ENCODE measurements at regions not wholly inside any gene's neighbourhood (a gene's known extent, or its start where the extent isn't known, plus 50 kb on each side); places are given as distances from the start of the nearest gene placed in this dataset.

GRCh38 chr12:67818459-67818903 lies 169.9 kb downstream of the DYRK2 start:
- no peaks in the 10 kb centered on the region for H3K9me3 ChIP-seq
- no peaks in the 10 kb centered on the region for H3K36me3 ChIP-seq
- H3K4me3 ChIP-seq, result no peak overlapping the region
- no peak overlapping the region for H3K27ac ChIP-seq
- TF ChIP-seq CTCF (IDR thresholded peaks at IDR 0.05), result no peak
- no peak for TF ChIP-seq EP300 (IDR thresholded peaks at IDR 0.05)
- no peak for ATAC-seq
- H3K27me3 ChIP-seq, result no peaks in the 10 kb centered on the region
- peaks cover 0 to 15% (median 0%) of the 10 kb centered on the region in 3 donors for H3K4me1 ChIP-seq
- 67 to 71% methylated on average over 1 of the region's 2 CpGs for WGBS, 2 donors (ENCODE audit: low coverage in 1 of 2)

- WGBS, 2 donors (ENCODE audit: low coverage in 1 of 2), result 31 to 36% methylated on average over 2 of the region's 2 CpGs
These were observed 169.3 kb upstream of the IFNG-AS1 start for GRCh38 chr12:67819902-67820301.

GRCh38 chr12:67820694-67821093 lies 168.6 kb upstream of the IFNG-AS1 start:
- H3K27ac ChIP-seq, result peak overlapping the region in 3 of 4 donors; percentile 61 to 68 (median 62)
- no peak overlapping the region for H3K4me3 ChIP-seq
- ATAC-seq, result no peak
- TF ChIP-seq POLR2A (IDR thresholded peaks at IDR 0.05) (no peak), CTCF (IDR thresholded peaks at IDR 0.05) (no peak), POLR2AphosphoS5 (IDR thresholded peaks at IDR 0.05) (no peak)
- H3K9me3 ChIP-seq, result no peaks in the 10 kb centered on the region
- WGBS, 2 donors (ENCODE audit: low coverage in 1 of 2), result 41 to 44% methylated on average over 6 to 7 of the region's 7 CpGs
- H3K27me3 ChIP-seq, result no peaks in the 10 kb centered on the region
- no peaks in the 10 kb centered on the region for H3K36me3 ChIP-seq
- peaks cover 0 to 15% (median 0%) of the 10 kb centered on the region in 3 donors for H3K4me1 ChIP-seq

More at GRCh38 chr12:67819902-67820301, 169.3 kb upstream of the IFNG-AS1 start:
- peaks cover 0 to 15% (median 0%) of the 10 kb centered on the region in 3 donors for H3K4me1 ChIP-seq
- peak overlapping the region in 3 of 4 donors; percentile 61 to 68 (median 62) for H3K27ac ChIP-seq
- TF ChIP-seq EP300 (IDR thresholded peaks at IDR 0.05) (no peak), POLR2AphosphoS5 (IDR thresholded peaks at IDR 0.05) (no peak), CTCF (IDR thresholded peaks at IDR 0.05) (no peak), POLR2A (IDR thresholded peaks at IDR 0.05) (no peak)
- no peaks in the 10 kb centered on the region for H3K9me3 ChIP-seq
- H3K4me3 ChIP-seq, result no peak overlapping the region
- no peak for ATAC-seq
- H3K36me3 ChIP-seq, result no peaks in the 10 kb centered on the region
- no peaks in the 10 kb centered on the region for H3K27me3 ChIP-seq

GRCh38 chr12:67822826-67823225 lies 166.4 kb upstream of the IFNG-AS1 start:
- Histone ChIP-seq H3K27me3 (no peaks in the 10 kb centered on the region), H3K27ac (no peak overlapping the region), H3K9me3 (no peaks in the 10 kb centered on the region), H3K36me3 (no peaks in the 10 kb centered on the region), H3K4me1 (peaks cover 5 to 34% (median 7%) of the 10 kb centered on the region in 3 donors), H3K4me3 (no peak overlapping the region)
- 50 to 100% methylated on average over 1 of the region's 1 CpG for WGBS, 2 donors (ENCODE audit: low coverage in 1 of 2)
- TF ChIP-seq CTCF (IDR thresholded peaks at IDR 0.05), result no peak
- TF ChIP-seq EP300 (IDR thresholded peaks at IDR 0.05), result no peak
- TF ChIP-seq POLR2A (IDR thresholded peaks at IDR 0.05), result no peak
- no peak for TF ChIP-seq POLR2AphosphoS5 (IDR thresholded peaks at IDR 0.05)
- no peak for ATAC-seq

- TF ChIP-seq POLR2AphosphoS5 (IDR thresholded peaks at IDR 0.05) (no peak), EP300 (IDR thresholded peaks at IDR 0.05) (no peak), CTCF (IDR thresholded peaks at IDR 0.05) (no peak), POLR2A (IDR thresholded peaks at IDR 0.05) (no peak)
- H3K36me3 ChIP-seq, result no peaks in the 10 kb centered on the region
- no peaks in the 10 kb centered on the region for H3K27me3 ChIP-seq
- H3K4me1 ChIP-seq, result peaks cover 8 to 31% (median 10%) of the 10 kb centered on the region in 3 donors
- H3K27ac ChIP-seq, result peak overlapping the region; percentile 86 to 99 (median 90)
- ATAC-seq, result peak; percentile 34
- 24 to 45% methylated on average over 2 of the region's 2 CpGs for WGBS, 2 donors (ENCODE audit: low coverage in 1 of 2)
- H3K9me3 ChIP-seq, result no peaks in the 10 kb centered on the region
- no peak overlapping the region for H3K4me3 ChIP-seq
These were observed 163.1 kb upstream of the IFNG-AS1 start for GRCh38 chr12:67826148-67826547.

All from gastroesophageal sphincter (tissue), 4 donors.